GM18517 (cell line): ENCODE measurements at regions not wholly inside any gene's neighbourhood (a gene's known extent, or its start where the extent isn't known, plus 50 kb on each side); places are given as distances from the start of the nearest gene placed in this dataset.

Experiments
- ATAC-seq: cut with Tn5 transposase; IDR thresholded peaks from one replicate; pipeline ENCODE4 v1.9.1; 2021; ENCODE audit warnings: mild to moderate bottlenecking, moderate library complexity; ENCODE audit not compliant: unreplicated experiment

- no peak for ATAC-seq
Measured at GRCh38 chr16:62135446-62135845, 99.2 kb upstream of the CDH8 start.

- ATAC-seq: no peak
Measured at GRCh38 chr16:62130101-62130500, 93.9 kb upstream of the CDH8 start.

- no peak for ATAC-seq
Measured at GRCh38 chr16:62105244-62105643, 69.0 kb upstream of the CDH8 start.

GRCh38 chr16:62102588-62102987, 66.3 kb upstream of the CDH8 start:
- ATAC-seq: no peak

GRCh38 chr16:62100651-62101050, 64.4 kb upstream of the CDH8 start:
- ATAC-seq: no peak

GRCh38 chr16:62089715-62090114, 53.5 kb upstream of the CDH8 start:
- no peak for ATAC-seq

GRCh38 chr16:62088731-62089410, 52.6 kb upstream of the CDH8 start:
- ATAC-seq: no peak
